Neuronal stem cell (in vitro differentiated cells): ENCODE measurements at regions not wholly inside any gene's neighbourhood (a gene's known extent, or its start where the extent isn't known, plus 50 kb on each side); places are given as distances from the start of the nearest gene placed in this dataset.

Experiments used
- DNase-seq: peaks from one replicate; pipeline ENCODE4 v3.0.0-alpha.2; 2013; ENCODE audit warnings: low spot score
- H2AFZ ChIP-seq: one replicate; pipeline ENCODE4 v1.6.1; 2013; ENCODE audit warnings: mild to moderate bottlenecking, low read length, inconsistent platforms
- H2AK5ac ChIP-seq: 2 replicates; pipeline ENCODE4 v1.6.1; 2013; ENCODE audit warnings: low read depth, mild to moderate bottlenecking, inconsistent platforms, low read length, moderate library complexity, mixed read lengths
- H2BK120ac ChIP-seq: 2 replicates; pipeline ENCODE4 v1.6.1; 2013; ENCODE audit warnings: low read depth, mild to moderate bottlenecking, inconsistent platforms, low read length, moderate library complexity, mixed read lengths
- H2BK12ac ChIP-seq: one replicate; pipeline ENCODE4 v1.6.1; 2013; ENCODE audit warnings: low read length, inconsistent platforms
- H2BK15ac ChIP-seq: 2 replicates; pipeline ENCODE4 v1.6.1; 2013; ENCODE audit warnings: mild to moderate bottlenecking, low read length, inconsistent platforms, mixed read lengths
- H2BK5ac ChIP-seq: one replicate; pipeline ENCODE4 v1.6.1; 2013; ENCODE audit warnings: inconsistent platforms, mild to moderate bottlenecking, low read length, moderate library complexity
- H3K14ac ChIP-seq: one replicate; pipeline ENCODE4 v1.6.1; 2013; ENCODE audit warnings: low read length, inconsistent platforms
- H3K18ac ChIP-seq: 2 replicates; pipeline ENCODE4 v1.6.1; 2013; ENCODE audit warnings: low read length, inconsistent platforms
- H3K23ac ChIP-seq: 2 replicates; pipeline ENCODE4 v1.6.1; 2013; ENCODE audit warnings: low read depth, mild to moderate bottlenecking, mixed read lengths, low read length, inconsistent platforms; ENCODE audit not compliant: poor library complexity
- H3K27ac ChIP-seq: replicated peaks from 3 replicates; pipeline ENCODE4 v1.5.1; 2013; ENCODE audit warnings: low read length, inconsistent platforms
- H3K27me3 ChIP-seq, 3 experiments: 2 replicates each; pipeline ENCODE4 v1.6.1; 2013; ENCODE audit warnings: low read length in 3 of 3, mild to moderate bottlenecking in 2 of 3, inconsistent platforms in 1 of 3, low read depth in 1 of 3, mixed read lengths in 1 of 3, moderate library complexity in 1 of 3; ENCODE audit not compliant: control insufficient read depth in 3 of 3, insufficient read depth in 3 of 3
- H3K36me3 ChIP-seq, 2 donors: replicated peaks in 1 of 2; 2 replicates each; pipeline ENCODE4 v1.6.1; 2013; ENCODE audit warnings: low read length in 2 of 2; ENCODE audit not compliant: control insufficient read depth in 2 of 2, insufficient read depth in 2 of 2
- H3K4ac ChIP-seq: 2 replicates; pipeline ENCODE4 v1.6.1; 2013; ENCODE audit warnings: inconsistent platforms, mild to moderate bottlenecking, low read length, moderate library complexity
- H3K4me1 ChIP-seq, 2 donors: 1 replicate in 1 of 2; 2 replicates in 1 of 2; pipeline ENCODE4 v1.6.1; 2013; ENCODE audit warnings: low read length in 2 of 2, low read depth in 1 of 2; ENCODE audit not compliant: control insufficient read depth in 2 of 2, insufficient read depth in 1 of 2
- H3K4me2 ChIP-seq: one replicate; pipeline ENCODE4 v1.6.1; 2013; ENCODE audit warnings: mild to moderate bottlenecking, low read length, inconsistent platforms; ENCODE audit not compliant: insufficient read depth, poor library complexity, severe bottlenecking
- H3K4me3 ChIP-seq, 2 donors: 2 replicates each; pipeline ENCODE4 v1.5.1; 2013; ENCODE audit warnings: low read length in 2 of 2, mild to moderate bottlenecking in 2 of 2, inconsistent platforms in 1 of 2, moderate library complexity in 1 of 2
- H3K79me1 ChIP-seq: one replicate; pipeline ENCODE4 v1.6.1; 2013; ENCODE audit warnings: low read depth, mild to moderate bottlenecking, inconsistent platforms, low read length, moderate library complexity
- H3K9ac ChIP-seq: one replicate; pipeline ENCODE4 v1.6.1; 2013; ENCODE audit warnings: mild to moderate bottlenecking, low read depth, low read length, inconsistent platforms; ENCODE audit not compliant: poor library complexity
- H3K9me3 ChIP-seq, 2 donors: replicated peaks in 1 of 2; 2 replicates each; pipeline versions ENCODE3 to v1.6.1; 2013; ENCODE audit warnings: low read length in 2 of 2, mild to moderate bottlenecking in 2 of 2, inconsistent platforms in 1 of 2, low read depth in 1 of 2, mixed read lengths in 1 of 2, moderate library complexity in 1 of 2; ENCODE audit not compliant: control insufficient read depth in 2 of 2, insufficient read depth in 1 of 2
- H4K8ac ChIP-seq: one replicate; pipeline ENCODE4 v1.6.1; 2013; ENCODE audit warnings: low read depth, mild to moderate bottlenecking, inconsistent platforms, low read length, moderate library complexity
- H4K91ac ChIP-seq: one replicate; pipeline ENCODE4 v1.6.1; 2013; ENCODE audit warnings: low read length, low read depth, mild to moderate bottlenecking, inconsistent platforms; ENCODE audit not compliant: poor library complexity
- whole genome bisulfite sequencing, 2 donors: extraction: QIAGEN DNeasy Blood & Tissue Kit; methylation state at CpG; one replicate each; pipeline ENCODE4 v1.1.7; 2013; ENCODE audit warnings: missing lambda C conversion rate in 2 of 2, mixed read lengths in 1 of 2; ENCODE audit not compliant: insufficient read length in 2 of 2, insufficient replicate concordance in 1 of 2; ENCODE audit errors: extremely low coverage in 2 of 2; 5-methylcytosine and 5-hydroxymethylcytosine counted together

DNA sequence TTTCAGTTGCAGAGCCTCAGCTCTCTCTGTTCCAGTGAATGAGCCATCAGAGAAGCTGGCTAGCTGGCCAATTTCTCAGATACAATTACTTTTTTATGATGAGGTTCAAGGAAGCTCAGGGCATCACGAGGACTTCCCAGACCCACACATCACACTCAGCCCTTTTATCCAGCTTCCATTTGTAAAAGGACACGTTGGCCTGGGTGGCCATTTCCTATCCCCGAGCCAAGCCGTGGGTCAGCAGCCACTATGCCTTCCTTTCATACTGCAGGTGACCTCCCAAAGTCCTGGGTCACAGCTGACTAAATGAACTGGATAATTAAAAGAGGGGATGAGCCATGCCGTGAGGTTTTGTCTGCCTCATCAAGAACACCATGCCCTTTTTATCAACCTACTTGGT, 236.9 kb upstream of the PPARGC1A start:
- H2BK15ac ChIP-seq, result no peak overlapping the region
- H4K8ac ChIP-seq, result no peak overlapping the region
- H3K4me2 ChIP-seq, result no peak overlapping the region
- H3K18ac ChIP-seq, result peak overlapping the region; percentile 72
- no peaks in the 10 kb centered on the region for H3K27me3 ChIP-seq
- no peaks in the 10 kb centered on the region for H3K9me3 ChIP-seq
- H3K9ac ChIP-seq, result no peak overlapping the region
- no peak for DNase-seq
- no peak overlapping the region for H3K14ac ChIP-seq
- no peak overlapping the region for H2BK120ac ChIP-seq
- no peak overlapping the region for H3K23ac ChIP-seq
- WGBS, 2 donors, result no CpG with 5 or more reads among the region's 5 CpGs
- H3K27ac ChIP-seq, result no peak overlapping the region
- no peaks in the 10 kb centered on the region for H3K36me3 ChIP-seq
- H2AFZ ChIP-seq, result no peak overlapping the region
- H4K91ac ChIP-seq, result no peak overlapping the region
- H3K79me1 ChIP-seq, result no peaks in the 10 kb centered on the region
- H3K4me1 ChIP-seq, result peaks cover 2% of the 10 kb centered on the region in 2 donors
- no peak overlapping the region for H2AK5ac ChIP-seq
- H3K4ac ChIP-seq, result no peak overlapping the region
- no peak overlapping the region for H2BK12ac ChIP-seq
- H2BK5ac ChIP-seq, result no peak overlapping the region
- no peak overlapping the region for H3K4me3 ChIP-seq

DNA sequence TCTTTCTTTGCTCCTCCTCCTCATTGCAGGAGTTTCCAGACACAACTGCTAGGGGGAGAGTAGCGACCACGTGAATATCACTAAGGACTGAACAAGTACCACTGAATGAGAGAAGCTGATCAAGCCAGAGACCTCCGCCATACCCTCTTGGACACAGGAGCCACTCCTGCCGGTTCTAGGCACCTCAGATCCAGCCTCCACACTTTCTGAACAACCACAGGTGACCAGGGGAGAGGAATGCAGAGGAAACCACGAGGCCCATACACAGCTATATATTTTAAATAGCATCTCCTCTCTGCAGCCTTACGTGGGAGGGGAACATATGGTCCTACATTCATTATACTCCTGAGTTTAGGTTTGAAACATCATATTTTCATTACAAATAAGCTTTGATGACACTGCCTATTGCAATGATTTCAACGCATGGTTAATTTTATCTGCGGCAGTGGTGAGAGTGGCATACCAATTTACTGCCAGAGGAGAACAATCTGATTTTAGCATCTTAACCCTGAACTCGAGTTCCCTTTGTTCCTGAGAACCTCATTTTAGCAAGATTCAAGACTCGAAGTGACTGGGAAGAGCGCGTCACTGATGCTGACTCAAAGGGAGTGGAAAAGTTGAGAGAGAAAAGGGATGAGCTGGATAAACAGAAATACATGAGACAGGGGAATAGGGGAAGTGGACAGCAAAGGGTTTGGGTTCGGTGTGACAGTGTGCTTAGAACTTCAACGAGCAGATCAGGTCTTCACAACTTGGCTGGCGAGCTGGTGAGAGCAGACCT, 231.7 kb upstream of the PPARGC1A start:
- Histone ChIP-seq H3K27ac (no peak overlapping the region), H3K4ac (no peak overlapping the region), H2BK15ac (no peak overlapping the region), H3K4me2 (no peak overlapping the region), H4K8ac (no peak overlapping the region), H3K23ac (no peak overlapping the region), H3K4me3 (no peak overlapping the region), H3K9ac (no peak overlapping the region), H2BK5ac (no peak overlapping the region), H2BK12ac (no peak overlapping the region), H3K14ac (no peak overlapping the region), H3K36me3 (no peaks in the 10 kb centered on the region), H2AK5ac (no peak overlapping the region), H2BK120ac (no peak overlapping the region), H3K79me1 (no peaks in the 10 kb centered on the region), H3K9me3 (no peaks in the 10 kb centered on the region), H3K27me3 (no peaks in the 10 kb centered on the region), H3K18ac (no peak overlapping the region), H2AFZ (peak overlapping the region; percentile 45), H4K91ac (no peak overlapping the region), H3K4me1 (peaks cover 1 to 2% of the 10 kb centered on the region in 2 donors)
- WGBS, 2 donors, result no CpG with 5 or more reads among the region's 15 CpGs
- DNase-seq, result no peak

DNA sequence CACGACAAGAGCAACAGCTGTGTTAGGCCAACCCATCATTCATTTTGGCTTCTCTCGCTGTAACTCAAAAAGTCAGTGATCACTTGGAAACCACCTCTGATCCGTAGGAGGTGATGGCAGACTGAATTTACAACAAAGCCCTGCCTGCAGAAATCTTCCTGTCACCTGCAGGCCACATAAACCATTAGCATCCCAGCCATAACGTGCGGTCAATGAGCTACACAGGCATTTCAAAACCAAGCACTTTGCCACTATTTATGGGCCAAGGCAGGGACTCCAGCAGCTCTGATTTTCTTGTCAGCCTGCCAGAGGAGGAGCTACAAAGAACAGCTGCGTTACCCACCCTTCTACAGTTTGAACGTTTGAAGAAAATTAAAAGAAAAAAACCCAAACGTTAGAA, 228.1 kb upstream of the PPARGC1A start:
- DNase-seq, result no peak

DNA sequence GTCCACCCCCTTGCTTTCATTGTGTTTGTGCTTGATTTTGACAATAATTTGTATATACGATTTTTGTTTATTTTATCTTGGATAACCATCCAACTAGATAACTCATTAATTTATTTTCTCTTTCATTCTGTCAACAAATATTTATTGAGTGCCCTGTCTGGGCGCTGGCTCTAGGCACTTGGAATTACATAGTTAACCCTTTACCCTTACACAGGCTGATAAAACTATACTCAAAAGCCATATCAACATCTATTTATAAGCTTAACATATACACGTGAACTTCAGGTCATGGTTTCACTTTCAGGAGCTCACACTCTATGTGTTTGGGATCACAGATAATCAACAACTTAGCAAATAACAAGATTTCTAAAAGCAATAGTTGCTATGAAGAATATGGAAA, 226.3 kb upstream of the PPARGC1A start:
- no peak overlapping the region for H2BK5ac ChIP-seq

More for the DNA sequence above, 228.1 kb upstream of the PPARGC1A start:
- WGBS, 2 donors, result no CpG with 5 or more reads among the region's 8 CpGs
- Histone ChIP-seq H2BK120ac (no peak overlapping the region), H3K14ac (no peak overlapping the region), H3K4me2 (no peak overlapping the region), H3K27me3 (no peaks in the 10 kb centered on the region), H3K4ac (no peak overlapping the region), H2BK15ac (no peak overlapping the region), H3K4me3 (no peak overlapping the region), H3K79me1 (no peaks in the 10 kb centered on the region), H3K9me3 (no peaks in the 10 kb centered on the region), H4K8ac (no peak overlapping the region), H2BK12ac (no peak overlapping the region), H3K9ac (no peak overlapping the region), H3K27ac (no peak overlapping the region), H3K18ac (no peak overlapping the region), H3K23ac (no peak overlapping the region), H3K36me3 (no peaks in the 10 kb centered on the region), H2AFZ (no peak overlapping the region), H4K91ac (no peak overlapping the region), H3K4me1 (peaks cover 0 to 2% of the 10 kb centered on the region in 2 donors), H2AK5ac (no peak overlapping the region), H2BK5ac (no peak overlapping the region)

More for the DNA sequence above, 226.3 kb upstream of the PPARGC1A start:
- H2AFZ ChIP-seq, result no peak overlapping the region
- no peaks in the 10 kb centered on the region for H3K36me3 ChIP-seq
- H3K18ac ChIP-seq, result no peak overlapping the region
- no CpG with 5 or more reads among the region's 3 CpGs for WGBS, 2 donors
- no peak overlapping the region for H3K4me3 ChIP-seq
- no peak overlapping the region for H3K9ac ChIP-seq
- H3K14ac ChIP-seq, result no peak overlapping the region
- H3K23ac ChIP-seq, result no peak overlapping the region
- H2BK15ac ChIP-seq, result no peak overlapping the region
- H2BK12ac ChIP-seq, result no peak overlapping the region
- no peak overlapping the region for H3K4ac ChIP-seq
- H3K27ac ChIP-seq, result no peak overlapping the region
- no peak overlapping the region for H4K8ac ChIP-seq
- H3K27me3 ChIP-seq, result no peaks in the 10 kb centered on the region
- no peak overlapping the region for H2BK120ac ChIP-seq
- H4K91ac ChIP-seq, result no peak overlapping the region
- no peak overlapping the region for H2AK5ac ChIP-seq
- no peak overlapping the region for H3K4me2 ChIP-seq
- no peak for DNase-seq
- H3K9me3 ChIP-seq, result no peaks in the 10 kb centered on the region
- no peaks in the 10 kb centered on the region for H3K79me1 ChIP-seq
- no peaks in the 10 kb centered on the region for H3K4me1 ChIP-seq
